T-helper 9 cell (primary cell): ENCODE measurements at regions not wholly inside any gene's neighbourhood (a gene's known extent, or its start where the extent isn't known, plus 50 kb on each side); places are given as distances from the start of the nearest gene placed in this dataset.
A peak's percentile ranks its signal among the peaks of the same experiment; 100 is the strongest.
"Not testable (repeated sequence)": the region's sequence is repeated elsewhere in the genome, so short reads cannot be mapped to it uniquely, and the experiment has no call there.

Experiments
- DNase-seq: peaks from one replicate; pipeline ENCODE4 v3.0.0-alpha.2; 2020

GRCh38 chr9:85792057-85792456 lies 50.3 kb upstream of the AGTPBP1 start:
- not testable (repeated sequence) for DNase-seq

DNA sequence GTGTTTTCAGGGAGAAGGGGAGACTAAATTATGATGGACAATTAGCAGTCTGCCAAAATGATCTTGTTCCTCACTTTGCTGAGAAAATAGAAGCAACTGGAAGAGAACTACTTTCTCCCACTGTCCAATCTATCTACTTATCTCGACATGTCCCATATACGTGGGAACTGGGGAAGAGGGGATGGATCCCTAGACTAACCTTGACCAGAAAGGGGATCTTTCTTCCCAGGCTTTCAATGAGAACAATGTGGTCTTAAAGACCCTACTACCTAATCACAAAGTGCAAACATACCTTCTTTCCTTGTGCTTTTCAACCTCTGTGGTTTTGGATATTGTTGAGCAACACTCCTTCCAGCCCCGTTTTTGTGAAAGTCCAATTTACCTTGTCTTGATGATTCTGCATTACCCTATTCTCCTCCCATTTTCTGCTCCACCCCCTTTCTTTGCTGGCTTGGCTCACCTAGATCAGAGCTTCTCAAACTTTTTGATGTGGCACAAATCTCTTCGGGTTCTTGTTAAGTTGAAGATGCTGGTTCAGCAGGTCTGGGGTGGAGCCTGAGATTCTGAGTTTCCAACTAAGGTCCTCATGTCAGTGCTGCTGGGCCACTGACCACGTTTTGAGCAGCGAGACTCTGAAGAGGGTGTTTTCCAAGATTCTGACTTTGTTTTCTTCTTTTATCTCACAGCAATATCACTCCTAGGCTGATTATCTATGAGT lies 61.4 kb upstream of the AGTPBP1 start:
- DNase-seq, result peak; percentile 9

- DNase-seq, result not testable (repeated sequence)
Observed at GRCh38 chr9:85804847-85805133, 63.0 kb upstream of the AGTPBP1 start.

DNA sequence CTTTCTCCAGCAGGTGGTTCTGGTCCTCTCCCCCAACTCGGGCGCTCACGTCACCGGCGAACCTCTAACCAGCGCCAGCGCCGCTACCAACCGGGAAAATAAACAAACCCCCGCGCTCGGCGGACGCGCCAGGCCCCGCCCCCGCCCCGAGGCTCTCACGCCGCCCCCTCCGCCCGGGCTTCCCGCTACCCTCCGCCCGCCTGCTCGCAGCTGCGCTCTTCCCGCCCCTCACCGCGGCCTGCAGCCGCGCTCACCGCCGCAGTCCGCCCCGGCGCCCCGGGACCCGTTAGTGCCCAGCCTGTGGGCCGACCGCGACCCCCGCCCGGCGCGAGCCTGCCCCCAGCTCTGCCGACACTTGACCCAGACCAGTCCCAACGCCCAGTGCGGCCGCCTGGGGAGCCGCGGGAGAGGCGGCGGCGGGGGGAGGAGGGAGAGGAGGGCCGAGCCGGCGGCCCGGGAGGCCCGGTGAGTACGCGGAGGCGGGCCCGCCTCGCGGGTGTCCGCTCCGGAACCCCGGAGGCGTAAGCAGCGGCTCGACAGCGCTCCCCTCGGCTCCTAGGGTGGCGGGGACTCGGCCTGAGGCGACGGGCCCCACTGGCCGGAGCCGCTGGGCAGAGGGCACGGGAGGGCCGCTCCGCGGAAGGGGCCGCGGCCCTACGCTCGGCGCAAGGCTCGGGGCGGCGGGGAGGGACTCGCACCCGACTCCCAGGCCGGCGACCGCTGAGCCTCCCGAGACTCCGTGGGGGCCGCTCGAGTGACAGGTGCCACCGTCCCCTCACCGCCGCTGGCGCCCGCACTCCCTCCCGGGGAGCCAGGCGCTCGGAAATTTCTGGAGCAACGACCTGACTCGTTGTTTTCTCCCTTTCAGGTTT lies 63.6 kb upstream of the AGTPBP1 start:
- DNase-seq, result peak; percentile 72

GRCh38 chr9:85808329-85808728 lies 66.6 kb upstream of the AGTPBP1 start:
- not testable (repeated sequence) for DNase-seq

GRCh38 chr9:85813388-85813787 lies 71.6 kb upstream of the AGTPBP1 start:
- DNase-seq, result not testable (repeated sequence)

- not testable (repeated sequence) for DNase-seq
Observed at GRCh38 chr9:85814800-85815199, 73.0 kb upstream of the AGTPBP1 start.

GRCh38 chr9:85818971-85819370 lies 77.2 kb upstream of the AGTPBP1 start:
- not testable (repeated sequence) for DNase-seq

DNA sequence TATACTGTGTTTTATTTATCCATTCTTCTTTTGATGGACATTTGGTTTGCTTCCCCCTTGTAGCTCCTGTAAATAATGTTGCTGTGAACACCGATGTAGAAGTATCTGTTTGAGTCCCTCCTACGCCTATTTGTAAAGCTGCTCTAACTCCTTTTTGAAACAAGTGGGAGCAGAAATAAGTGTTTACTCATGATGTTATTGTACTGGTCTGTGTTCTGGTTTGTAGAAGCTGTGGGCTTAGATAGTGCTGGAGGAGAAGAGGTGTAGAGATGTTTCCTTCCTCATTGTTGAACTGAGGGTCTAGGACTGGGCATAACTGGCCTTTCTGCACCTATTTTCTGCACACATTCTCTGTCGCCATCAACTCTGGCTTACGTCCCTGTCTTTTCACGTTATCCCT lies 78.8 kb upstream of the AGTPBP1 start:
- not testable (repeated sequence) for DNase-seq

GRCh38 chr9:85824949-85825348 lies 83.2 kb upstream of the AGTPBP1 start:
- not testable (repeated sequence) for DNase-seq

GRCh38 chr9:85834591-85834990 lies 92.8 kb upstream of the AGTPBP1 start:
- DNase-seq, result not testable (repeated sequence)

DNA sequence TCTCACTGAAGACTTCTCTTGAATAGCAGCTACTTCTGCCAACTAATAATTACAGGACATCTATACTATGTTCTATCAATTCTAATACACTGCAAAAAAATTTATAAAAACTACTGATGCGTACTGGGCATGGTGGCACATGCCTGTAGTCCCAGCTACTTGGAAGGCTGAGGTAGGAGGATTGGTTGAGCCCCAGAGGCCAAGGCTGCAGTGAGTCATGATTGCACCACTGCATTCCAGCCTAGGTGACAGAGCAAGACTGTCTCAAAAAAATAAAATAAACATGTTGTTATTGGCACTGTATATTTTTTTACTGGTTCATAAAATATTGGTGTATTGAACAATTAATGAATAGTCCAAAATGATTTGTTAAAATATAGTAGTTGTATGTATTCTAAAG lies 97.0 kb upstream of the NAA35 start:
- not testable (repeated sequence) for DNase-seq

- not testable (repeated sequence) for DNase-seq
Observed at GRCh38 chr9:85847782-85848181, 93.2 kb upstream of the NAA35 start.

GRCh38 chr9:85858056-85858750 lies 82.7 kb upstream of the NAA35 start:
- DNase-seq, result no peak

- DNase-seq, result no peak
Observed at GRCh38 chr9:85859765-85860164, 81.2 kb upstream of the NAA35 start.

DNA sequence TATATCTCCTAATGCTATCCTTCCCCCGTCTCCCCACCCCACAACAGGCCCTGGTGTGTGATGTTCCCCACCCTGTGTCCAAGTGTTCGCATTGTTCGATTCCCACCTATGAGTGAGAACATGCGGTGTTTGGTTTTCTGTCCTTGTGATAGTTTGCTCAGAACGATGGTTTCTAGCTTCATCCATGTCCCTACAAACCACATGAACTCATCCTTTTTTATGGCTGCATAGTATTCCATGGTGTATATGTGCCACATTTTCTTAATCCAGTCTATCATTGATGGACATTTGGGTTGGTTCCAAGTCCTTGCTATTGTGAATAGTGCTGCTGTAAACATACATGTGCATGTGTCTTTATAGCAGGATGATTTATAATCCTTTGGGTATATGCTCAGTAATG lies 79.1 kb upstream of the NAA35 start:
- DNase-seq, result not testable (repeated sequence)

- no peak for DNase-seq
Observed at GRCh38 chr9:85863875-85864274, 77.1 kb upstream of the NAA35 start.

- no peak for DNase-seq
Observed at GRCh38 chr9:85871008-85871407, 69.9 kb upstream of the NAA35 start.

- DNase-seq, result not testable (repeated sequence)
Observed at GRCh38 chr9:85871683-85872082, 69.3 kb upstream of the NAA35 start.

DNA sequence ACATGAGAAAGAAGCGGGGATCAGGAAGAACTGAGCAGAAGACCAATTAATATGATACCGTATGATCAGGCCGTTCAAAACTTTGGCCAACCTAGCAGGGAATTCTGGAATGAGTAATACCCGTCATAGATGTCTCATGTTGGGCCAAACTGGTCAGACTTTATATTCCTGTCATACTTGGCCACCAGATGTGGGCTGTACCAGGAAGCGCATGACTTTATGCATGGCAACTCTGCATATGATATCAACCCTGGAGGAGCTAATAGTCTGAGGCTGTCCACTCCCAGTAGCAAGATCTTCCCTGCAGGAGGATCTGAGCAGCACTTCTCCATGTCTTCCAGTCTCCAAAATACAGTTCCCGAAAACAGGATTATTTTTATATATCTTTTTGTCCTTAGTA lies 68.5 kb upstream of the NAA35 start:
- DNase-seq, result no peak

GRCh38 chr9:85876628-85877027 lies 64.3 kb upstream of the NAA35 start:
- no peak for DNase-seq

GRCh38 chr9:85878872-85879597 lies 61.9 kb upstream of the NAA35 start:
- not testable (repeated sequence) for DNase-seq

DNA sequence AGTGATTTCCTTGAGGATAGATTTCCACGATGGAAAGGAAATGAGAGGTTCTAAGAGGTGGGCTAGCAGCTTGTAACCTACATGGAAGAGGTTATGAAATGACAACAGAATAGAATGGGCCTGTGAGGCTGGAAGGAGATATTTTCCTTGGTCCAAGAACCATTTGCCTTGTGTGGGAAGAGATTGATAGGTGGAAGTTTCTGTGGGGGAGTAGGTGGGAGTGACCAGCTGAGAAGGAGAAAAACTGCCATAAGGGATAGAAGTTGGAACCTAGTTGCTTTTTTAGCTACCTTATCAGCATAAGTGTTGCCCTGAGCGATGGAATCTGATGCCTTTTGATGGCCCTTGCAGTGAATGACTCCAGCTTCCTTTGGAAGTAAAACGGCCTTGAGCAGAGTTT lies 60.4 kb upstream of the NAA35 start:
- not testable (repeated sequence) for DNase-seq
